PC-9 (cell line): ENCODE measurements at regions not wholly inside any gene's neighbourhood (a gene's known extent, or its start where the extent isn't known, plus 50 kb on each side); places are given as distances from the start of the nearest gene placed in this dataset.

Experiments used
- BruUV-seq: library from RNA; stranded (reverse); fragments of 400-500 nt; replicated peaks from 2 replicates; lab custom pipeline; 2021; lab: Mats Ljungman, UMichigan
- CTCF ChIA-PET: fragments of 300-600 bp; sonication (Branson Sonifier 250); formaldehyde crosslinking; loops from one replicate; lab custom pipeline; 2022; ENCODE audit warnings: antibody characterized with exemption; lab: Charles Lee
- POLR2A ChIA-PET: fragments of 300-600 bp; sonication (Branson Sonifier 250); formaldehyde crosslinking; loops from one replicate; lab custom pipeline; 2022; ENCODE audit warnings: antibody characterized with exemption; ENCODE audit not compliant: unreplicated experiment; lab: Charles Lee
- DNase-seq, 2 experiments: peaks; one replicate each; pipeline versions ENCODE4 v3.0.0 to v3.0.0-alpha.2; 2015 to 2022; ENCODE audit warnings: mixed read lengths in 1 of 2
- H2AFZ ChIP-seq: fragments of 200-600 bp; sonication (generic); 2 replicates; pipeline ENCODE4 v1.8.1; 2017; ENCODE audit warnings: antibody characterized with exemption
- H3F3A ChIP-seq: fragments of 200-600 bp; sonication (generic); 2 replicates; pipeline ENCODE4 v1.8.1; 2017; ENCODE audit warnings: antibody characterized with exemption, mild to moderate bottlenecking, low read depth; ENCODE audit not compliant: insufficient read depth
- H3K27ac ChIP-seq: fragments of 200-600 bp; sonication (generic); 2 replicates; pipeline ENCODE4 v1.6.1; 2016; ENCODE audit warnings: mixed run types
- H3K27me3 ChIP-seq: fragments of 200-600 bp; sonication (generic); 2 replicates; pipeline ENCODE4 v1.6.1; 2016; ENCODE audit warnings: low read depth, mixed run types; ENCODE audit not compliant: insufficient read depth
- H3K36me3 ChIP-seq: fragments of 200-600 bp; sonication (generic); 2 replicates; pipeline ENCODE4 v1.6.1; 2016; ENCODE audit warnings: low read depth, mixed run types
- H3K4me1 ChIP-seq: fragments of 200-600 bp; sonication (generic); replicated peaks from 2 replicates; pipeline ENCODE4 v1.6.1; 2016; ENCODE audit warnings: mixed run types; ENCODE audit not compliant: insufficient read depth
- H3K4me2 ChIP-seq: fragments of 200-600 bp; sonication (generic); 2 replicates; pipeline ENCODE4 v1.6.1; 2017; ENCODE audit warnings: mixed run types
- H3K4me3 ChIP-seq: fragments of 200-600 bp; sonication (generic); 2 replicates; pipeline ENCODE4 v1.6.1; 2016; ENCODE audit warnings: mixed run types
- H3K79me2 ChIP-seq: fragments of 200-600 bp; sonication (generic); 2 replicates; pipeline ENCODE4 v1.6.1; 2017; ENCODE audit warnings: low read depth, mixed run types
- H3K9me2 ChIP-seq: fragments of 200-600 bp; sonication (generic); 2 replicates; pipeline ENCODE4 v1.8.1; 2017; ENCODE audit warnings: mild to moderate bottlenecking; ENCODE audit not compliant: insufficient read depth
- H3K9me3 ChIP-seq: fragments of 200-600 bp; sonication (generic); 2 replicates; pipeline ENCODE4 v1.8.1; 2016; ENCODE audit warnings: low read depth; ENCODE audit not compliant: insufficient read depth
- H4K20me1 ChIP-seq: fragments of 200-600 bp; sonication (generic); 2 replicates; pipeline ENCODE4 v1.8.1; 2017; ENCODE audit not compliant: insufficient read depth
- CTCF ChIP-seq: fragments of 200-600 bp; sonication (generic); conservative IDR thresholded peaks from 2 replicates; pipeline ENCODE4 v1.6.1; 2017; ENCODE audit warnings: mixed run types, antibody characterized with exemption, mild to moderate bottlenecking, moderate library complexity
- EZH2 ChIP-seq: fragments of 200-600 bp; sonication (generic); IDR thresholded peaks from 2 replicates; pipeline ENCODE4 v1.8.0; 2017; ENCODE audit warnings: antibody characterized with exemption, low read depth
- intact Hi-C: fragments of 100-400 bp; cut with micrococcal nuclease; formaldehyde crosslinking; loops from one replicate; pipeline ENCODE4 v1.10.0; 2022; ENCODE audit not compliant: unreplicated experiment

- Histone ChIP-seq H3F3A (no peaks in the 10 kb centered on the region), H3K36me3 (no peaks in the 10 kb centered on the region), H3K4me3 (no peak overlapping the region), H3K27ac (no peak overlapping the region), H3K9me3 (no peaks in the 10 kb centered on the region; the same call in 1 of the 2 replicates), H2AFZ (no peak overlapping the region), H3K79me2 (no peaks in the 10 kb centered on the region), H3K9me2 (no peaks in the 10 kb centered on the region), H3K4me1 (no peaks in the 10 kb centered on the region), H4K20me1 (no peaks in the 10 kb centered on the region), H3K27me3 (no peaks in the 10 kb centered on the region), H3K4me2 (no peak overlapping the region)
- CTCF ChIA-PET = no interaction called here
- DNase-seq = no peak
- POLR2A ChIA-PET = no interaction called here
- no peak for TF ChIP-seq EZH2
- no peak for TF ChIP-seq CTCF
- intact Hi-C loops = no loop called here
- BruUV-seq = no TSS peak
Observed at GRCh38 chr18:41064916-41065315, 890.1 kb upstream of the PIK3C3 start.

GRCh38 chr18:41060967-41061366 is 894.1 kb upstream of the PIK3C3 start:
- intact Hi-C loops = no loop called here
- Histone ChIP-seq H3K36me3 (no peaks in the 10 kb centered on the region), H2AFZ (no peak overlapping the region), H3K4me3 (no peak overlapping the region), H3K79me2 (no peaks in the 10 kb centered on the region), H3K4me2 (no peak overlapping the region), H3K4me1 (no peaks in the 10 kb centered on the region), H3K9me2 (no peaks in the 10 kb centered on the region), H4K20me1 (no peaks in the 10 kb centered on the region), H3K27me3 (no peaks in the 10 kb centered on the region), H3K9me3 (no peaks in the 10 kb centered on the region; the same call in 1 of the 2 replicates), H3F3A (no peaks in the 10 kb centered on the region), H3K27ac (no peak overlapping the region)
- no peak for TF ChIP-seq CTCF
- no peak for TF ChIP-seq EZH2
- no TSS peak for BruUV-seq
- ChIA-PET POLR2A (no interaction called here), CTCF (no interaction called here)
- no peak for DNase-seq

- no peaks in the 10 kb centered on the region for H3F3A ChIP-seq
- intact Hi-C loops = no loop called here
- CTCF ChIA-PET = no interaction called here
- H3K4me1 ChIP-seq = no peaks in the 10 kb centered on the region
- TF ChIP-seq CTCF (no peak), EZH2 (no peak)
- H4K20me1 ChIP-seq = no peaks in the 10 kb centered on the region
- H3K36me3 ChIP-seq = no peaks in the 10 kb centered on the region
- no peaks in the 10 kb centered on the region for H3K9me2 ChIP-seq
- no peaks in the 10 kb centered on the region for H3K27me3 ChIP-seq
- no peak overlapping the region for H3K4me3 ChIP-seq
- no peak for DNase-seq
- no peak overlapping the region for H3K27ac ChIP-seq
- no peaks in the 10 kb centered on the region; the same call in 1 of the 2 replicates for H3K9me3 ChIP-seq
- BruUV-seq = no TSS peak
- POLR2A ChIA-PET = no interaction called here
- H2AFZ ChIP-seq = no peak overlapping the region
- no peak overlapping the region for H3K4me2 ChIP-seq
- no peaks in the 10 kb centered on the region for H3K79me2 ChIP-seq
Observed at GRCh38 chr18:41059126-41059415, 896.0 kb upstream of the PIK3C3 start.
